CD4-positive, CD25-positive, alpha-beta regulatory T cell (primary cell): ENCODE measurements at regions not wholly inside any gene's neighbourhood (a gene's known extent, or its start where the extent isn't known, plus 50 kb on each side); places are given as distances from the start of the nearest gene placed in this dataset.

Source experiments
- ATAC-seq, 2 donors: fragments of 150-1000 bp; cut with Tn5 transposase; one replicate each; pipeline ENCODE4 v1.10.0; 2021; ENCODE audit warnings: low read depth in 2 of 2, moderate number of reproducible peaks in 2 of 2, moderate library complexity in 1 of 2
- DNase-seq, 3 donors: peaks; one replicate each; pipeline versions ENCODE4 v3.0.0 to v3.0.0-alpha.2; 2012 to 2022; ENCODE audit warnings: mixed read lengths in 1 of 3
- H3K27ac ChIP-seq: one replicate; pipeline ENCODE4 v1.7.0; 2013; ENCODE audit warnings: mild to moderate bottlenecking, low read length; ENCODE audit not compliant: insufficient read depth, poor library complexity, severe bottlenecking
- H3K27me3 ChIP-seq: one replicate; pipeline ENCODE4 v1.7.0; 2013; ENCODE audit warnings: low read length; ENCODE audit not compliant: control insufficient read depth, insufficient read depth
- H3K36me3 ChIP-seq: one replicate; pipeline ENCODE4 v1.7.0; 2013; ENCODE audit warnings: mild to moderate bottlenecking, low read length, moderate library complexity; ENCODE audit not compliant: control insufficient read depth, insufficient read depth
- H3K4me1 ChIP-seq: 2 replicates; pipeline ENCODE4 v1.7.0; 2013; ENCODE audit warnings: mild to moderate bottlenecking, low read length; ENCODE audit not compliant: insufficient read depth, control insufficient read depth, poor library complexity, severe bottlenecking
- H3K4me3 ChIP-seq: one replicate; pipeline ENCODE4 v1.7.0; 2013; ENCODE audit warnings: low read depth, mild to moderate bottlenecking, low read length, moderate library complexity
- H3K9me3 ChIP-seq, 2 experiments: 1 replicate in 1 of 2; 2 replicates in 1 of 2; pipeline ENCODE4 v1.7.0; 2013; ENCODE audit warnings: low read length in 2 of 2, mild to moderate bottlenecking in 1 of 2, moderate library complexity in 1 of 2; ENCODE audit not compliant: control insufficient read depth in 2 of 2
- H3K27ac Mint-ChIP-seq, 3 donors: one replicate each; pipeline ENCODE4 v1.8.0; 2020 to 2022; ENCODE audit warnings: mild to moderate bottlenecking in 3 of 3, mixed read lengths in 3 of 3, moderate library complexity in 2 of 3
- H3K27me3 Mint-ChIP-seq: one replicate; pipeline ENCODE4 v1.8.0; 2022; ENCODE audit warnings: mild to moderate bottlenecking, mixed read lengths
- H3K36me3 Mint-ChIP-seq: one replicate; pipeline ENCODE4 v1.8.0; 2020; ENCODE audit warnings: mixed read lengths
- H3K4me1 Mint-ChIP-seq, 4 donors: one replicate each; pipeline ENCODE4 v1.8.0; 2020 to 2022; ENCODE audit warnings: mixed read lengths in 4 of 4, mild to moderate bottlenecking in 1 of 4
- H3K4me3 Mint-ChIP-seq, 4 donors: one replicate each; pipeline ENCODE4 v1.8.0; 2020 to 2022; ENCODE audit warnings: mild to moderate bottlenecking in 4 of 4, mixed read lengths in 4 of 4, moderate library complexity in 3 of 4
- H3K9me3 Mint-ChIP-seq, 7 donors: one replicate each; pipeline ENCODE4 v1.8.0; 2020 to 2022; ENCODE audit warnings: mixed read lengths in 7 of 7, mild to moderate bottlenecking in 3 of 7, moderate library complexity in 2 of 7

GRCh38 chr16:49158029-49158642, 123.5 kb downstream of the CBLN1 start:
- no peak for ATAC-seq
- DNase-seq, result peak in 2 of 3 donors; percentile 1 to 14

GRCh38 chr16:49150341-49150740, 131.3 kb downstream of the CBLN1 start:
- Histone ChIP-seq H3K4me1 (no peaks in the 10 kb centered on the region), H3K4me3 (no peak overlapping the region), H3K36me3 (no peaks in the 10 kb centered on the region), H3K27ac (no peak overlapping the region), H3K27me3 (no peaks in the 10 kb centered on the region), H3K9me3 (no peaks in the 10 kb centered on the region)
- Mint-ChIP-seq H3K27ac (no peak overlapping the region), H3K9me3 (peaks cover 0 to 24% (median 6%) of the 10 kb centered on the region in 7 donors), H3K4me3 (no peak overlapping the region), H3K4me1 (no peaks in the 10 kb centered on the region), H3K27me3 (no peaks in the 10 kb centered on the region), H3K36me3 (no peaks in the 10 kb centered on the region)
- no peak for DNase-seq
- no peak for ATAC-seq

More at GRCh38 chr16:49158029-49158642, 123.5 kb downstream of the CBLN1 start:
- no peak overlapping the region for H3K4me3 ChIP-seq
- no peaks in the 10 kb centered on the region for H3K4me1 ChIP-seq
- Mint-ChIP-seq H3K36me3 (no peaks in the 10 kb centered on the region), H3K4me1 (no peaks in the 10 kb centered on the region), H3K9me3 (peaks cover 0 to 27% (median 2%) of the 10 kb centered on the region in 7 donors), H3K27ac (no peak overlapping the region), H3K4me3 (no peak overlapping the region), H3K27me3 (no peaks in the 10 kb centered on the region)
- no peak overlapping the region for H3K27ac ChIP-seq
- no peaks in the 10 kb centered on the region for H3K27me3 ChIP-seq
- H3K36me3 ChIP-seq, result no peaks in the 10 kb centered on the region
- no peaks in the 10 kb centered on the region for H3K9me3 ChIP-seq

- DNase-seq, result no peak
- H3K27me3 ChIP-seq, result no peaks in the 10 kb centered on the region
- H3K36me3 ChIP-seq, result no peaks in the 10 kb centered on the region
- Mint-ChIP-seq H3K27me3 (no peaks in the 10 kb centered on the region), H3K4me3 (no peak overlapping the region), H3K27ac (no peak overlapping the region), H3K4me1 (no peaks in the 10 kb centered on the region), H3K9me3 (peaks cover 0 to 13% (median 4%) of the 10 kb centered on the region in 7 donors), H3K36me3 (no peaks in the 10 kb centered on the region)
- H3K9me3 ChIP-seq, result no peaks in the 10 kb centered on the region
- H3K4me1 ChIP-seq, result no peaks in the 10 kb centered on the region
- ATAC-seq, result no peak
- H3K27ac ChIP-seq, result no peak overlapping the region
- no peak overlapping the region for H3K4me3 ChIP-seq
Observed at GRCh38 chr16:49148410-49148809, 133.2 kb downstream of the CBLN1 start.

DNA sequence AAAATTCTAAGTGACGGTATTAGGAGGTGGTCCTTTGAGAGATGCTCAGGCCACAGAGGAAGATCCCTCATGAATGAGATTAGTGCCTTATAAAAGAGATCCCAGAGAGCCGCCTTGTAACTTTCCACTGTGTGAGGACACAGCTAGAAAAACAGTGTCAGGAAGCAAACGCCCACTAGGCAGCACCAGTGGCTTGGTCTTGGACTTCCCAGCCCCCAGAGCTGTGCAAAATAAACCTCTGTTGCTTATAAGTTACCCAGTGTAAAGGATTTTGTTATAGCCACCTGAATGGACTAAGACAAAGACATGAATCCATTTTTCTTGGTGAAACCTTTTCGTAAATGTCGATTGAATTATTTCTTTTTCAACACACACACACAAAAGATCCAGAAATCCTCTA, 141.0 kb downstream of the CBLN1 start:
- no peaks in the 10 kb centered on the region for H3K27me3 ChIP-seq
- H3K27me3 Mint-ChIP-seq, result no peaks in the 10 kb centered on the region
- H3K9me3 ChIP-seq, result no peaks in the 10 kb centered on the region
- peaks cover 1 to 21% (median 4%) of the 10 kb centered on the region in 7 donors for H3K9me3 Mint-ChIP-seq
- H3K4me3 ChIP-seq, result no peak overlapping the region
- H3K36me3 Mint-ChIP-seq, result no peaks in the 10 kb centered on the region
- H3K36me3 ChIP-seq, result no peaks in the 10 kb centered on the region
- H3K27ac Mint-ChIP-seq, result peak overlapping the region in 1 of 3 donors; percentile 74
- no peak overlapping the region for H3K27ac ChIP-seq
- ATAC-seq (no peak), DNase-seq (no peak)
- no peaks in the 10 kb centered on the region for H3K4me1 Mint-ChIP-seq
- no peaks in the 10 kb centered on the region for H3K4me1 ChIP-seq
- H3K4me3 Mint-ChIP-seq, result no peak overlapping the region

GRCh38 chr16:49130397-49130796, 151.2 kb downstream of the CBLN1 start:
- Mint-ChIP-seq H3K4me1 (no peaks in the 10 kb centered on the region), H3K36me3 (no peaks in the 10 kb centered on the region), H3K4me3 (no peak overlapping the region), H3K9me3 (peaks cover 0 to 6% (median 3%) of the 10 kb centered on the region in 7 donors), H3K27ac (no peak overlapping the region), H3K27me3 (no peaks in the 10 kb centered on the region)
- H3K4me1 ChIP-seq, result no peaks in the 10 kb centered on the region
- H3K9me3 ChIP-seq, result no peaks in the 10 kb centered on the region
- no peak for ATAC-seq
- H3K27ac ChIP-seq, result no peak overlapping the region
- no peaks in the 10 kb centered on the region for H3K36me3 ChIP-seq
- H3K27me3 ChIP-seq, result no peaks in the 10 kb centered on the region
- no peak for DNase-seq
- no peak overlapping the region for H3K4me3 ChIP-seq

DNA sequence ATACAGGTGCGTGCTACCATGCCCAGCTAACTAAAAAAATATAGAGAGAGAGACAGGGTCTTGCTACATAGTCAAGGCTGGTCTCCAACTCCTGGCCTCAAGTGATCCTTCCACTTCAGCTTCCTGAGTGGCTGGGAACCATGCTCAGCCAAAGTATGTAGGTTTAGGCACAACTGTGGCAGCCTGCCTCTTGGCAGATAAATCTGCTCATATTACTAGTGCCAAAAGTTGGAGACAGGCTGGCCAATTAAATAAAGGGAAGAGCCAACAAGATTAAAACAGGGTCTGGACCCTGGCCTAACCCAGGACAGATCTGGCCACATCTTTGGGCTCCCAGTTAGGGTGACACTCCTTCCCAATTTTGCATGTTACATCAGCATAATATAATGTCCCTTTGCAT, 151.7 kb downstream of the CBLN1 start:
- Mint-ChIP-seq H3K9me3 (peaks cover 0 to 6% (median 1%) of the 10 kb centered on the region in 7 donors), H3K27ac (no peak overlapping the region), H3K27me3 (no peaks in the 10 kb centered on the region), H3K36me3 (no peaks in the 10 kb centered on the region), H3K4me3 (no peak overlapping the region), H3K4me1 (no peaks in the 10 kb centered on the region)
- Histone ChIP-seq H3K4me3 (no peak overlapping the region), H3K9me3 (no peaks in the 10 kb centered on the region), H3K4me1 (no peaks in the 10 kb centered on the region), H3K36me3 (no peaks in the 10 kb centered on the region), H3K27me3 (no peaks in the 10 kb centered on the region), H3K27ac (no peak overlapping the region)
- ATAC-seq (no peak), DNase-seq (no peak)

DNA sequence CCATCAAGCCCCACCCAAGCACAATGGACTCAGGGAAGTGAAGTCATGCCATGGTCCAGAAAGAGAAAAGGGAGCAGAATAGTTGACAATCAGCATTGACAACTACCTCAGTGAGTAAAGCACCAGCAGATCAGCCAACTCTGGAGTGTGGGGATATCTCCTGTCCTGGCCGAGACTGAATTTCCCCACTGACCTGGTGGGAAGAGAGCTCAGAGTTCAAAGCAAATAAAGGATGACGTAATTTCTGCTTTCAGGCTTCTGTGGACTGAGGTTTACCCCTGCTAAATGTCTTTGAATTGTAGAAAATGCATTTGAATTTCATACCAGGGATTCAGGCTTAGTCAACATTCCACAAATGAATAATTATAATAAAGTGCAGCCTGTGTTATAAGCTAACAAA, 152.9 kb downstream of the CBLN1 start:
- H3K27ac ChIP-seq, result no peak overlapping the region
- no peak overlapping the region for H3K4me3 Mint-ChIP-seq
- peaks cover 0 to 4% (median 1%) of the 10 kb centered on the region in 7 donors for H3K9me3 Mint-ChIP-seq
- H3K27me3 ChIP-seq, result no peaks in the 10 kb centered on the region
- H3K4me3 ChIP-seq, result no peak overlapping the region
- no peaks in the 10 kb centered on the region for H3K4me1 ChIP-seq
- ATAC-seq (no peak), DNase-seq (no peak)
- H3K9me3 ChIP-seq, result no peaks in the 10 kb centered on the region
- H3K27ac Mint-ChIP-seq, result no peak overlapping the region
- no peaks in the 10 kb centered on the region for H3K27me3 Mint-ChIP-seq
- H3K36me3 Mint-ChIP-seq, result no peaks in the 10 kb centered on the region
- no peaks in the 10 kb centered on the region for H3K4me1 Mint-ChIP-seq
- H3K36me3 ChIP-seq, result no peaks in the 10 kb centered on the region

DNA sequence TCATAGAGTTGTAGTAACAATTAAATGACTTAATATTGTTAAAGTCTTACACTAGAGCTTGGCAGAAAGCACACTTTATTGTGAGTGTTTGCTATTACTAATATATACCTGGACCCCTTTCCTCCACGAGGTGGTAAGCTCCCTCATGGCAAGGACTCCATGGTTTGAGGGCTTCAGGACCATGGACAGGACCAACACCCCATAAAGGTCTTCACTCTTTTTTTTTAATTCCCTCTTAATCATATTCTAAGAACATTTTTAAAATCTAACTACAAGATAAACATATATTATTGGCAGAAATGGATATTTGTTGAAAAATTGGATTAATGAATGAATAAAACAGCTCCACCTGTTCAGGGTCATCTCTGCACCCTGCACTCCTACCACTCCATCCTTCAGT, 154.5 kb downstream of the CBLN1 start:
- ATAC-seq (no peak), DNase-seq (no peak)
- Histone ChIP-seq H3K36me3 (no peaks in the 10 kb centered on the region), H3K4me1 (no peaks in the 10 kb centered on the region), H3K27ac (no peak overlapping the region), H3K9me3 (no peaks in the 10 kb centered on the region), H3K27me3 (no peaks in the 10 kb centered on the region), H3K4me3 (no peak overlapping the region)
- H3K4me1 Mint-ChIP-seq, result no peaks in the 10 kb centered on the region
- H3K9me3 Mint-ChIP-seq, result peaks cover 0 to 4% (median 1%) of the 10 kb centered on the region in 7 donors
- no peaks in the 10 kb centered on the region for H3K36me3 Mint-ChIP-seq
- no peak overlapping the region for H3K27ac Mint-ChIP-seq
- no peaks in the 10 kb centered on the region for H3K27me3 Mint-ChIP-seq
- no peak overlapping the region for H3K4me3 Mint-ChIP-seq
